ACHN (cell line): ENCODE measurements at regions not wholly inside any gene's neighbourhood (a gene's known extent, or its start where the extent isn't known, plus 50 kb on each side); places are given as distances from the start of the nearest gene placed in this dataset.

Source experiments
- DNase-seq: peaks from one replicate; pipeline ENCODE4 v3.0.0-alpha.2; 2015
- in situ Hi-C: cut with HindIII; loops from 2 replicates; pipeline ENCODE4 v1.10.0; 2017; ENCODE audit warnings: low sequenced_read_pairs, low pct_ligation_motif_present, low pct_unique_long_range_greater_than_20kb

- DNase-seq = no peak
- in situ Hi-C loops = no loop called here
Observed at GRCh38 chr5:113652161-113652560, 138.7 kb downstream of the YTHDC2 start.

- no peak for DNase-seq
- in situ Hi-C loops = no loop called here
Observed at GRCh38 chr5:113654828-113655227, 141.3 kb downstream of the YTHDC2 start.

DNA sequence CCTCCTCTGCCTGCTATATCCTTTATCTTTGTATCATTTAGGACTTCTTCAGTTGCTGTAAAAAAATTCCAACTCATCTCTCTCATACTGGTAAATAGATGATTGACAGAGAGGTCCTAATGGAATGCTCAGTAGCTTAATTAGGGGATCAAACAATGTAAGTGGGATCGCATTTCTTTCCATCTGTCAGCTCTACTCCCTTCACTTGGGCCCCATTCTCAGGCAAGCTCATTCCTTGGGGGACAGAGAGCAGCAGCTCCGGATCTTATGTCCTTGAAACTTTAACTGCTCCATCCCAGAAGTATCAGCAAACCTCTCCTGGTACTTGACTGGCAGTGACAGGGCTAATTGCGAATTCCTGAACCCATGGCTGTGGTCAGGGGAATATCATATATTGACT, 146.7 kb downstream of the YTHDC2 start:
- DNase-seq = no peak
- in situ Hi-C loops = no loop called here

- DNase-seq = no peak
- in situ Hi-C loops = no loop called here
Observed at GRCh38 chr5:113660706-113661250, 147.3 kb downstream of the YTHDC2 start.

DNA sequence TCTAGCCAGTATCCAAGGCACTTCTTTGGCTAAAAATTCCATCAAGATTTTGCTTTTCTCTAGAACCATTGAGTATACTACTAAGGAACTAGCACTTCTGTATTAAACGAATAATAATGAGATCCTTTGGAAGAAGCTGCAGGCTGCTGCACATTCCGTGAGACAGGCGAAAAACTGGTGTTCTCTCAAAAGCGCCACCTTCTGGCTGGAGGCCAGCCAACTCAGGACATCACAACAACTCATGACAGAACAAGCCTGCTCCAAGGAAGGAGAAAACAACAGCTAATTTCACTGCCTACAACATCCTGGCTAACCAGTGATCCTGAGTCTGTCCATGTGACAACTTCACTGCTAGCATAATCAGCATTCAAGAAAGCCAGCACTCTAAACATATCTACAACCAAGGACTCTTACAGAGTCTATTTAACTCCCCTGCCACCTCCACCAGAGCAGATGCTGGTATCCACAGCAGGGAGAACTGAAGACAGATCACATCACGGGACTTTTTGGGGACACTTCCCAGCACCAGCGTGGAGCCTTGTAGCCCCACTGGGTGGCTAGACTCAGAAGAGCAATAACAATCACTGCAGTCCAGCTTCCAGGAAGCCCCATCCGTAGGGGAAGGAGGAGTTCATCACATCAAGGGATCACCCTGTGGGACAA, 150.5 kb downstream of the YTHDC2 start:
- in situ Hi-C loops = no loop called here
- peak; percentile 41 for DNase-seq

DNA sequence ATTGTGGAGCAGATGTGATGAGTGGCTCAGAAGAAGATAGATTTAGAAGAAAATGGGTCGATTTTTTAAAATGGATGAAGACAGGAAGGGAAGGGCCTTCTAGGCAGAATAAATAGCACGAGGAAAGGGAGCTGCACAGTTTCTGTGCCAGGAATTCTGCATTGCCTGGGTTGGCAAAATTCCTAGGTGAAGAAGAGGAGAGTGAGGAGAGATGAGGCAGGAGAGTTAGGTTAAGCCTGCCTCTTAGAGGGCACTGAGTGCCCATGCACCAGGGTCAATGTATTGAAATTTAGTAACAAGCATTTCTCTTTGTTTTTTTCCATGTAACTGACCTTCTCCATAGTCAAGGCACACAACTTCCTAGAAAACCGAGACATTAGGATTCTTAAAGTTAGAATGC, 159.5 kb downstream of the YTHDC2 start:
- in situ Hi-C loops = no loop called here

DNA sequence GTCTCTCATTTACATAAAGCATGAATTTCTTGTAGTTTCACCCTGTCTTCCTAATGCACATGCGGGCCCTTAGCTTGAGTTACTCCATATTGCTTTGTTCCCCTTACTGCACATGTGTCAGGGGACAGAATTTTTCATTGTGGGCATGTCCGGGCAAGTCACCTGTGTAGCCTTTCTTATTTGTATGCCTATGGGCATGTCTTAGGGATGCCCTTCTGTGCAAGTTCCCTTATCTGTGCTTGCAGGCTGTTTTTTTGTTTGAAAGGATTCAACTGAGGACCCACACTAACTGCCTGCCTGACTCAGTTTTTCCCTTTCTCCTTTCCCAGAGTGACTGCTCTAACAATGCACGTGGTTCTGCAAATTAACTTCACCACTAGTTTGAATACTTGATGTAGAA, 161.7 kb downstream of the YTHDC2 start:
- no peak for DNase-seq
- in situ Hi-C loops = no loop called here

More for the DNA sequence above, 159.5 kb downstream of the YTHDC2 start:
- no peak for DNase-seq

DNA sequence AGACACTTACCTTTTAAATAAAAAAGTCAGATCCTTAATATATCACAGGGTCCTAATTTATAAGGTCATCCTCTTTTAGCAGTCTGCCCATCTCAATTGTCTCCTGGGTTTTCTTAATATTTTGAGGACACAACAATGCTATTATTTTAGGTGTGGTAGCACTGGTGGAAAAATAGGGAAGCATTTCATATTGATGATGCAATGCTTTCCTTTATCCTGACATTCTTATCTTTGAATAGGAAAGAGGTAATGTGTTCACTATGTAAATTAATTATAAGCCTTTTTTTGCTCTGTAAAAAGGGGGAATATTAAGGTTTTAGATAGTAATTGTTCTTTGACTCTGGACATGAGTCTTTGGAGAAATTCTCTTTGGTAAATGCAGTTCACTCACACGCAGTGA, 164.7 kb downstream of the YTHDC2 start:
- in situ Hi-C loops = no loop called here
- no peak for DNase-seq

- in situ Hi-C loops = no loop called here
- DNase-seq = peak; percentile 46
Observed at GRCh38 chr5:113678924-113679575, 165.6 kb downstream of the YTHDC2 start.

DNA sequence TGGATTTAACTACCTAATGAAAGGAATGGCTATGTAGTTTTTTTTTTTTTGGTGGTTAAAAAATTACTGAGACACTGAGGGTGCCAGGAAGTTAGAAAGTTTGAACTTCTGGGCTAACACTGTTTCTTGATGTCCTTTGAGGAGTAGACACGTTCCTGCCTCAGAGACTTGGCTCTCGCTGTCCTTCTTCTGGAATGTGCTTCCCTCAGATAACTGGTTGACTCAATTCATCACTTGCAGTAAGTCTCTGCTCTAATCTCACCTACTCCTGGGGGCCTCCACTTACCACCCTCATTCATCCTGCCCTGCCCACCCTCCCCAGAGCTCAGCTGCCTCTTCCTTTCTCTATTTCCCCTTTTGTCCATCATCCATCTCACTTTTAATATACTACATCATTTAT, 167.0 kb downstream of the YTHDC2 start:
- in situ Hi-C loops = no loop called here

GRCh38 chr5:113682497-113683136, 169.1 kb downstream of the YTHDC2 start:
- DNase-seq = no peak
- in situ Hi-C loops = no loop called here

More for the DNA sequence above, 167.0 kb downstream of the YTHDC2 start:
- DNase-seq = no peak

- no peak for DNase-seq
- in situ Hi-C loops = no loop called here
Observed at GRCh38 chr5:113683211-113683610, 169.7 kb downstream of the YTHDC2 start.

- DNase-seq = no peak
- in situ Hi-C loops = no loop called here
Observed at GRCh38 chr5:113686599-113686998, 173.1 kb downstream of the YTHDC2 start.

- no peak for DNase-seq
- in situ Hi-C loops = no loop called here
Observed at GRCh38 chr5:113689647-113690046, 176.2 kb downstream of the YTHDC2 start.

GRCh38 chr5:113692466-113692865, 179.0 kb downstream of the YTHDC2 start:
- in situ Hi-C loops = no loop called here

GRCh38 chr5:113692891-113693457, 179.5 kb downstream of the YTHDC2 start:
- in situ Hi-C loops = no loop called here
- DNase-seq = no peak

More at GRCh38 chr5:113692466-113692865, 179.0 kb downstream of the YTHDC2 start:
- DNase-seq = no peak

- in situ Hi-C loops = no loop called here
- DNase-seq = no peak
Observed at GRCh38 chr5:113693701-113694100, 180.2 kb downstream of the YTHDC2 start.

DNA sequence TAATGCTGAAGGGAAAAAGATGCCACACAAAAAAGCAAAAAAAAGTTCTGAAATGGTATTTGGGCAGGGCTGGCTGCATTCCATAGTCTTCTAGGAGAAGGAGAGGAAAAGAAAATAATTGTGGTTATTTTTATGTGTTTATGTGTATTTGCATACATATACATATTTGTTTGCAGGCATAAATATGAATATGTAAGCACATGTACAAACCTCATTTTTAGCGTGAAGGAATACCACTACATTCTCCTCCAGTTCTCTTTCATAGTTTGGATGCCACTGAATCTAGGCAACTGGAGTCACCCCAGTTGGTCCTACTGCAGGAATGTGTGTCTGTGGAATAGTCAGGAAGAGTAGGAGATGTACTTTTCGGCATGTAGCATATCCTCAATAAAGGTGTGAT, 181.1 kb downstream of the YTHDC2 start:
- in situ Hi-C loops = no loop called here
- DNase-seq = no peak

- in situ Hi-C loops = no loop called here
- no peak for DNase-seq
Observed at GRCh38 chr5:113703266-113703665, 189.8 kb downstream of the YTHDC2 start.
